ENCODE measurements at regions not wholly inside any gene's neighbourhood (a gene's known extent, or its start where the extent isn't known, plus 50 kb on each side); places are given as distances from the start of the nearest gene placed in this dataset.

- no peak for TF ChIP-seq CTCF (IDR thresholded peaks at IDR 0.05; ENCODE audit: low read depth, low read length, poor library complexity, severe bottlenecking)
- TF ChIP-seq EZH2phosphoT487 (IDR thresholded peaks at IDR 0.05; ENCODE audit: borderline replicate concordance, low read length) = no peak
These were observed 134.1 kb upstream of the PLSCR5 start for GRCh38 chr3:146739203-146739671.

All from DOHH2 (cell line).